HG03039 (cell line): ENCODE measurements at regions not wholly inside any gene's neighbourhood (a gene's known extent, or its start where the extent isn't known, plus 50 kb on each side); places are given as distances from the start of the nearest gene placed in this dataset.

Experiments used
- ATAC-seq: cut with Tn5 transposase; IDR thresholded peaks from one replicate; pipeline ENCODE4 v1.9.1; 2021; ENCODE audit warnings: mild to moderate bottlenecking, moderate library complexity; ENCODE audit not compliant: unreplicated experiment

GRCh38 chr7:109121599-109122300, 552.1 kb downstream of the DNAJB9 start:
- ATAC-seq, result no peak

DNA sequence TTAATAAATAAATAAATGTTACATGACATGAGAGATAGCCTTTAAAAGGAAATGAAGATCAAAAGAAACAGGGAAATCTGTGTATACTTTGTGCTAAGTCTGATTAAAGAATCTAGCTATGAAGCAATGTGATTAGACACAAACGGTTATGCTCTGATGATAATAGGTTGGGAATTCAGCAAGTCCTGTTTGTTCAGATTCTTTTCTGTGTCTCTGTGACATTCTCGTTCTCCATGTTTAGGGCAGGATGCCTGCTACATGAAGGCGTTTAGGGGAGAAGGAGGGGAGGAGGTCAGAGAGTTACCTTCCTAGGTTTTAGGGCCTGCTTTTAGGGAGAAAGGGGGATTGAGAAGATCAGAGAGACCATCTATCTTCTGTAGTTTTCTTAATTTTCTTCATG, 555.3 kb downstream of the DNAJB9 start:
- ATAC-seq, result no peak

DNA sequence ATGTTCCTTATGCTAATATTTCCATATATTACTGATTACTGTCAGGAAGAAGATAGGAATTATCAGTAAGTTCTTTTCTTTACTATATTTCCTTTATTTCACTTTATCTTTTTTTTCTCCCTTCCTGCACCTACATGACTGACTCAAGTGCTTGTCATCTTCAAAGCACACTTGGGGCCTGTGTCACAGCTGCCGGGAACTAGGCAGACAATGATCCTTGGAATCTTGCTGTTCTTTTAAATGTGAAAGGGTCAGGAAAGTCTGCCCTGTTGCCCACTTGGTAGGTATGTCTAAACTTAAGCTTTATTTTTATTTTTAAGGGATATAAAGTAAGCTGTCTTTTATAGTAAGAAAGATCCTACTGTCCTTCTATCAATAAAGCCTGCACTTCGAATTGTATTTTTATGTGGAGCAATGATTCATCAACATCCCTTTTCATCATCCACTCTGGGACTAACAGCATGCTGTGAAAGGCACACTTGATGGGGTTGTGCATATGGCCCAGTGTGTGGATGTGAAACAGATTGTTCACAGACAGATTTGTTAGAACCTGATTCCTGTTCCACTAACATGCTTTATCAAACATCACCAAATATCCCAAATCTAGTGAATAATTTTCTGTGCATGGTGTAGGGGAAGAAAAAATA, 556.9 kb downstream of the DNAJB9 start:
- ATAC-seq, result no peak

DNA sequence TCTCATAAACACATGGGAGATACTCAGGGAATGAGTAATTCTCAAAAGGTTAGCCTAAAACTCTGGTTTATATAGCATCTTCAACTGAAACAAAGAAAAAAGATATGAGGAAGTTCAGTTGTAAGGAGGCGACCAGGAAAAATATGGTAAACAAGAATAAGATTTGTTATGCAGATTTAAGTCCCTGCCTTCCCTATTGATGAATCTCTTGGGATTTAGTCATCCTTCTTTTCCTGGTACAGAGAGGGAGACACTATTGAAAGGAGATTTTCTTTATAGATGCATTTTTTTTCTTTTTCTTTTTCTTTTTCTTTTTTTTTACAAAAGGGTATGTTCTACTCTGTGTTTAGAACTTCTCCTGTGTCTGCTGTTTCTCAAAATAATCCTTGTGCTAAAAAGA, 557.5 kb downstream of the DNAJB9 start:
- ATAC-seq, result no peak

GRCh38 chr7:109131141-109131540, 561.5 kb downstream of the DNAJB9 start:
- ATAC-seq, result no peak

DNA sequence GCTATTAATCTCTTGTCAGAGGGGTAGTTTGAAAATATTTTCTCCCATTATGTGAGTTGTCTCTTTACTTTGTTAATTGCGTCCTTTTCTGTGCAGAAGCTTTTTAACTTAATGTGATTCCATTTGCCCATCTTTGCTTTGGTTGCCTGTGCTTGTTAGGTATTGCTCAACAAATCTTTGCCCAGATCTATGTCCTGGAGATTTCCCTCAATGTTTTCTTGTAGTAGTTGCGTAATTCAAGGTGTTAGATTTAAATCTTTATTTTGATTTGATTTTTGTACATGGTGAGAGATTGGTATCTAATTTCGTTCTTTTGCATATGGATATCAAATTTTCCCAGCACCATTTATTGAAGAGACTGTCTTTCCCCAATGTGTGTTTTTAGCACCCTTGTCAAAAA, 567.2 kb downstream of the DNAJB9 start:
- ATAC-seq, result no peak

GRCh38 chr7:109154748-109155147, 585.1 kb downstream of the DNAJB9 start:
- no peak for ATAC-seq

GRCh38 chr7:109158246-109158645, 588.6 kb downstream of the DNAJB9 start:
- no peak for ATAC-seq

- no peak for ATAC-seq
Measured at GRCh38 chr7:109176661-109177060, 607.0 kb downstream of the DNAJB9 start.

DNA sequence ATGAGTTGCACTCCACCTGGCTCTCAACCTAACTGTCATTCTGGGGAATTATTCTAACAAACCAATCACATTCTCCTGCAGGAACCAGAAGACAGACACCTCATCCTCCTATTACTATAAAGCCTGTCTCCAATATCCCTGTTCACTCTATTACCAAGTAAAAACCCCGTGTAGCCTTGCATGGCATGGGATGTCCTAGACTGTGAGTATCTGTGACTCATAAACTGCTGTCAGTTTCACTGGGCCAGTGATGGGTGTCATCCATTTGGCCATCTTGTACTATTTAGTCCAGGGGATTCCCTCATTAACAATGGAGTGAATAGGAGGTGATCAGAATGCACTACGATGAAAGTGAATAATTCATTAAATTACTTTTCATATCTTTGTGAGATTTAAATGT, 608.7 kb downstream of the DNAJB9 start:
- ATAC-seq, result no peak

- ATAC-seq, result no peak
Measured at GRCh38 chr7:109179601-109180000, 609.9 kb downstream of the DNAJB9 start.

- no peak for ATAC-seq
Measured at GRCh38 chr7:109190766-109191398, 621.2 kb downstream of the DNAJB9 start.

DNA sequence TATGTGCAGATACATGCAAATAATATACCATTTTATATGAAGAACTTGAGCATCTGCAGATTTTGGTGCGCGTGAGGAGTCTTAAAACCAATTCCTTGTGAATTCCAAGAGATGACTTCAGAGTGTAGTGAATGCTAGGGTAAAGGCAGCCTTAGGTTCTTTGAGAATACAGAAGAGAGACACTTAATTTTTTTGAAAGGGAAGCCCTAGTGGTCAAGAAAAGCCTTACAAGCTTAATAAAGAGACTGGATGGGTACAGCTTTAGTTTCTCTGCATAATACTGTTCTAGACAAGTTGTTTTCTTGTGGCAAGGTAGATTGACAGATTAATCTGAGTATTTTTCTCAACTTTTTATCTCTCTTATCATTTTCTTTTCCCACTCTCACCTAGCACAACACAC, 636.5 kb downstream of the DNAJB9 start:
- no peak for ATAC-seq

DNA sequence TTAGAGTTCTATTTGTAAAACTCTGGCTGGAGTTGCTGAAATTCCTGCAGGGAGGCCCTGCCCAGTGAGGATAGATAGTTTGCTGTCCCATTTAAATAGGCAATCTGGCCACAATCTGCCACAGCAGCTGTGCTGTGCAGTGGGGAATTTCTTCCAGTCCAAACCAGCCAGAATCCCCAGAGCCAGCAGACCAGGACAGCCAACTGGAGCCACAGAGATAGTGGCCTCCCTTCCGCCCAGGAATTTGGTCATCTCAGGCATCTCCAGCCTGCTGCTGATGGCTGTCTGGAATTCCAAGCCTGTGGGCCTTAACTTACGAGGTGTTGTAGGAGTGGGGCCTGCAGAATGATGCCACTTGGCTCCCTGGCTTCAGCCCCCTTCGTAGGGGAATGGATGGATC, 643.4 kb downstream of the DNAJB9 start:
- ATAC-seq, result no peak

DNA sequence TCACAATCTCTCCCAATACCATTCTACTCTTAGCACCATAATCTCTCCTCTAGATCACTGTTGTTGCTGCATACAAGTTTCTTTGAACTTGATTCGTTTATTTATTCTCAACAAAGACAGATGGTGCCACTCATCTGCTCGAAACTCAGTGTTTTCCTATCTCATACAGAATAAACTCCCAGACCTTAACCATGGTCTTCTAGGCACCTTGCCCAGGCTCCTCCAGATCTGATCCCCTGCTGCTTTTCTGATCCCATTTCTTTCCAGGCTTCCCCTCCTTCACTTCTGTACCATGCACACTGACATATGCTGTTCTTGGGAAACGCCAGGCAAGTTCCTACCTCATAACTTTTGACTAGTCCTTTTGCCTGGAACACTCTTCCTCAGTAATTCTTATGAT, 645.7 kb downstream of the DNAJB9 start:
- no peak for ATAC-seq

GRCh38 chr7:109224100-109224499, 654.4 kb downstream of the DNAJB9 start:
- ATAC-seq, result no peak

- ATAC-seq, result no peak
Measured at GRCh38 chr7:109226699-109227098, 657.0 kb downstream of the DNAJB9 start.

DNA sequence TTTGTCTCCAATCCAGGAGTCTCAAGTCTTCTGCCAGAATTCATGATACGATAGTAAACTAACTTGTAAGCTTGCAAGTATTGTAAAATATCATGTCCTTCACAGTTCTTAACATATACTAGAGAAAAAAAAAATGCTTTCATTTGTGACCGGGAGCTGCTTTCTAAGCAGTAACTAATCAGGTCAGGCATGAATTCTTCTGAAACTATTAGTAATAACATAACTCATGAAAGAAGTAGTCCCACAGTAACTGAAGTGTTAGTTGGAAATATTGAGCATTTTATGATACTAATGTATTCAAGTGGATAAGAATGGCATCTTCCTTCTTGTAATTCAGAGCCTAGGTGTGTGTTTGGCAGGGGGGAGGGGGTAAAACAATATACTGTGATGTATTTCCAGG, 665.6 kb downstream of the DNAJB9 start:
- no peak for ATAC-seq

DNA sequence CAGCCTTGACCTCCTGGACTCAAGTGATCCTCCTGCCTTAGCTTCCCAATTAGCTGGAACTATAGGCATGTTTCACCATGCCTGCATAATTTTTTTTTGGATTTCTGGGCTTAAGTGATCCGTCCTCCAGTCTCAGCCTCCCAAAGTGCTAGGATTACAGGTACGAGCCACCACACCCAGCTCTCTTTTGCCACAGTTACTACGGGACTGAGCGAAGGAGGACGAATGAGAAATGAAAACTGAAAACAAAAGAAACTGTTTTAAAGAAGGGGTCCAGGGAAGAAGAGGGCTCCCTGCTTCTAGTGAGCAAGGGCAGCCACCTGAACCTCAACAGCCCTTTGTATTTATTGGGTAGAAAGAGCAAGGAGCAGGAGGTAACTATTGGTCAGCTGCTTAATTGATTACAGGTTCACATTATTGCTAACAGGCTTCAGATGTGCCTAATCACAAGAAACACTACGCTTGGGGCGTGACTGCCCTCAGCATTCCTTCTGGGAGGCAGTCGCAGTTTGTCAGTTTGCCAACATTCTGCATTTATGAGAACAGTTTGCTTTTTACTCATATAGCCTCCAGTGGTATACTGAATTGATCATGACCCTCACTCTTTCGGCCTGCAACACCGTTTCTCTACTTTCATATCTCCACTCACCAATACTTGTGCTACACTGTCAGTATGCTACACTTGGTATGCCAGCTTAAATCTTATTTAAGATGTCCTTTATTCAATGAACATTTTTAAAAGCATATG, 676.8 kb downstream of the DNAJB9 start:
- no peak for ATAC-seq

GRCh38 chr7:109256762-109257560, 687.3 kb downstream of the DNAJB9 start:
- ATAC-seq, result no peak

DNA sequence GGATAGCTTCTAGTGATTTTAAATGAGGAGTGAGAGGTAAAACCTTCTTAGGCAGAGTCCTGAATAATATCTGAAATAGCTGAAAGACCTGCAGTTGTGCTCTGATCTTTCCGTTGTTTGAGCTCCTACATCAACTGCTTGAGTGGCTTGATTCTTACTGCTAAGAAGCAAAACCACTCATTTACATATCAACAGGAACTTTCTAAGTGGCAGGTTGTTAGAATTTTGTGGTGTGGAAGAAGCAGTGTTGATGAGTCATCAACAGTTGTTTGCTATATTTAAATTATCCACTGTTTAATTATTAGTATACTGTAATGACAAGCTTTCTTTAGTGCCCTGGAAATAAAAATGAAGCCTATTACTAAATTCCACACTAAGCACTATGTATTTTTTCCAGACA, 689.5 kb downstream of the DNAJB9 start:
- ATAC-seq, result no peak
